ENCODE measurements at regions not wholly inside any gene's neighbourhood (a gene's known extent, or its start where the extent isn't known, plus 50 kb on each side); places are given as distances from the start of the nearest gene placed in this dataset.

DNA sequence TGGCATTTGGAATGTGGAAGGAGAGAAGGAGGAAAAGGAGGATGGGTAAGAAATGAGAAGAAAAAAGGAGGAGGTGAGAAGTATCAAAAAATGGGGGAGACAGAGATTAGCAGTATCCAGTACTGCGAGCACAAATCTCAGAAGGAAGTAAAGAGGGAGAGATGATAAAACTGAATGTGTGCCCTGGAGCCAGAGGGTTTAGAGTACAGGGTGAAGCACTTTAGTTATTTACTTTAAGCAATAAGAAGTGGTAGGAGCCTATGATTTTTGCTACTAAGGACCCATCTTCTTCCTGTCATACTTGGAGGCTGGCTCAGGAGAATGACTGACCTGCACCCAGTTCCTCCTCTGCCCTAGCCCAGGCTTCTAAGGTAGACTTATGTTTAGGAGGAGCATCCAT is 94.9 kb downstream of the ADRB2 start:
- H3K9me3 ChIP-seq (replicated peaks in 1 of 11) = no peaks in the 10 kb centered on the region
- H3K4me3 ChIP-seq = no peak overlapping the region
- H3K27ac ChIP-seq = no peak overlapping the region
- no peaks in the 10 kb centered on the region for H3K27me3 ChIP-seq
- H3K36me3 ChIP-seq = no peaks in the 10 kb centered on the region
- no peak overlapping the region for H3K9ac ChIP-seq
- TF ChIP-seq Cebpa-rat (IDR thresholded peaks at IDR 0.05) = no peak
- H3K4me2 ChIP-seq = no peak overlapping the region
- H4K20me1 ChIP-seq = no peaks in the 10 kb centered on the region
- 0 out of 20 replicates have a peak, but pooled peaks cover 0 to 5% (median 0%) of the 10 kb centered on the region in 10 experiments for H3K4me1 ChIP-seq

DNA sequence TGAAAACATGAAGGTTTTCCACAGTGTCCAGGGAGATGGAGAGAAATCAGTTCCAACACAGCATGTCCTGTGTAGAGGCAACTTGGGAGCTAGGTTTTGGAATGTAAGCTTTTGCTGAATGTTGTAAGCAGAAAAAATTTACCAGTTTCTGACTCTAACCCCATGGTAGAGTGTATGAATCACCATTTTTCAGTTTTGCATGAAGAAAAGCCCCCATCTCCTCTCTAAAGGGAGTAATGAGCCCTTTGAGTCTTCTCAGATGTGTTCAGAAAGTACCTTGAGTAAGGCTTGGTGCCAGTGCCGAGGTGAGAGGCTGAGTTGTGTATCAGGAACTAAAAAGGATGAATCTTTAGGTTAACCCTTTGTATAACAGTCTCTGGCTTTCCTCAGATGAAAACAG is 96.2 kb downstream of the ADRB2 start:
- Histone ChIP-seq H3K4me3 (no peak overlapping the region), H4K20me1 (no peaks in the 10 kb centered on the region), H3K27ac (no peak overlapping the region), H3K9me3 (replicated peaks in 1 of 11) (no peaks in the 10 kb centered on the region), H3K9ac (no peak overlapping the region), H3K4me1 (0 out of 20 replicates have a peak, but pooled peaks cover 0 to 5% (median 0%) of the 10 kb centered on the region in 10 experiments), H3K27me3 (no peaks in the 10 kb centered on the region), H3K4me2 (no peak overlapping the region), H3K36me3 (no peaks in the 10 kb centered on the region)
- TF ChIP-seq Cebpa-rat (IDR thresholded peaks at IDR 0.05) = no peak

DNA sequence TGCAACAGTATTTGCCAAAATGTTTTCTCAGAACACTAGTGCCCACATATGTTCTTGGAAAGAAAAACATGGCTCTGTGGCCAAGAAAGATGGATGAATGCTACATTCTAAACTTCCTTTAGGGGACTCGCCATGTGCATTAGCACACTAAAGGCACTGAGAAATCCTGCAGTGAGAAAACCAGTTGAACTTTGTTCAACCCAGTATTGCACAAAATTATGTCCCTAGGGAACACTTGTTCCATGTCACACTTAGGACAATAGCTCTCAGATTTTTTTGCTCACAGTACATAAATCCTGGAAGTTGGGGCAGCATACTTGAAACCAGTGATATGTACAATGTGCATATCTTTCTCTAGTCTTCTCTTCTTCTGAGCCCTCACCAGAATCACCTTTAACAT is 96.6 kb downstream of the ADRB2 start:
- H3K9ac ChIP-seq = no peak overlapping the region

DNA sequence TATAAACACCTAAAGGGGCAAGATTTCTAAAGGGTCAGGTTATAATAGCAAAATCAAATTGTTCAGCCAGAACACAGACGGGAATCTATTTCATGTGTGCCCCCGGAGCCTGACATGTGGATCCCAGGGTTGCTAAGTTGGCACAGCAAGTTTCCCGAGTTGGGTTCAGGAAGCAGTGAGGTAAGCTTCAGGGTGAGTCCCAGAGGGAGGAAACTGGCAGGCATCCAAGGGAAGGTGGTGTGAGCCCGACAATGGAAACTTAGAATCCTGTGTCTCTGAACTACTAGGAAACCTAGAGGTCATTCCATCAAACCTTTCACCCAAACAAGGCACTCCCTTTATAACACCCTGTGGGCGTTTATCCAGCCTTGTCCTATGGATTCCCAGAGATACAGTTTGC is 98.4 kb downstream of the ADRB2 start:
- TF ChIP-seq Cebpa-rat (IDR thresholded peaks at IDR 0.05) = no peak
- Histone ChIP-seq H4K20me1 (no peaks in the 10 kb centered on the region), H3K9me3 (replicated peaks in 1 of 11) (no peaks in the 10 kb centered on the region), H3K4me2 (no peak overlapping the region), H3K4me1 (0 out of 20 replicates have a peak, but pooled peaks cover 0 to 5% (median 0%) of the 10 kb centered on the region in 10 experiments), H3K27me3 (no peaks in the 10 kb centered on the region), H3K27ac (no peak overlapping the region), H3K36me3 (no peaks in the 10 kb centered on the region), H3K9ac (no peak overlapping the region), H3K4me3 (no peak overlapping the region)

More for the DNA sequence above, 96.6 kb downstream of the ADRB2 start:
- Histone ChIP-seq H3K9me3 (replicated peaks in 1 of 11) (no peaks in the 10 kb centered on the region), H3K4me2 (no peak overlapping the region), H3K27ac (no peak overlapping the region), H3K27me3 (no peaks in the 10 kb centered on the region), H4K20me1 (no peaks in the 10 kb centered on the region), H3K4me3 (no peak overlapping the region), H3K36me3 (no peaks in the 10 kb centered on the region), H3K4me1 (0 out of 20 replicates have a peak, but pooled peaks cover 0 to 5% (median 0%) of the 10 kb centered on the region in 10 experiments)
- no peak for TF ChIP-seq Cebpa-rat (IDR thresholded peaks at IDR 0.05)

DNA sequence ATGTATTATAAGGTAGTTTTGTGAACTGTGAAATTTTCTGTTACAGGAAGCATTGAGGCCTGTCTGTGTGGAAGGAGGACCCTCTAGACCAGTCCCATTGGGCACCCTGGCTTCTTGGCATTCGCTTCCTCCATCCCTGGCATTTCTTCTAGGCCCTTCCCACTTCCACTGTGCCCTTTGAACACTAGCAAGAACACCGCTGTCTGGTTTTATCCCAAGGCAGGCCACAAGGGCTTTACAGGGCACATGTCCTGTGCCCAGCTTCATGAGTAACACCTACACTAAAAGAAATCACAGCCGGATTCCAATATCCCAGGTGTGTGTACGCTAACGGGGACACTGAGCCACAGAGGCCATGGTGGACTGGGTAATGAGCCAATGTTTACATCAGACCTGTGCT is 99.8 kb downstream of the ADRB2 start:
- Histone ChIP-seq H3K4me3 (no peak overlapping the region), H4K20me1 (no peaks in the 10 kb centered on the region), H3K4me2 (no peak overlapping the region), H3K9me3 (replicated peaks in 1 of 11) (no peaks in the 10 kb centered on the region), H3K4me1 (no peaks in the 10 kb centered on the region), H3K27me3 (no peaks in the 10 kb centered on the region), H3K27ac (no peak overlapping the region), H3K36me3 (no peaks in the 10 kb centered on the region), H3K9ac (no peak overlapping the region)
- TF ChIP-seq Cebpa-rat (IDR thresholded peaks at IDR 0.05) = no peak

DNA sequence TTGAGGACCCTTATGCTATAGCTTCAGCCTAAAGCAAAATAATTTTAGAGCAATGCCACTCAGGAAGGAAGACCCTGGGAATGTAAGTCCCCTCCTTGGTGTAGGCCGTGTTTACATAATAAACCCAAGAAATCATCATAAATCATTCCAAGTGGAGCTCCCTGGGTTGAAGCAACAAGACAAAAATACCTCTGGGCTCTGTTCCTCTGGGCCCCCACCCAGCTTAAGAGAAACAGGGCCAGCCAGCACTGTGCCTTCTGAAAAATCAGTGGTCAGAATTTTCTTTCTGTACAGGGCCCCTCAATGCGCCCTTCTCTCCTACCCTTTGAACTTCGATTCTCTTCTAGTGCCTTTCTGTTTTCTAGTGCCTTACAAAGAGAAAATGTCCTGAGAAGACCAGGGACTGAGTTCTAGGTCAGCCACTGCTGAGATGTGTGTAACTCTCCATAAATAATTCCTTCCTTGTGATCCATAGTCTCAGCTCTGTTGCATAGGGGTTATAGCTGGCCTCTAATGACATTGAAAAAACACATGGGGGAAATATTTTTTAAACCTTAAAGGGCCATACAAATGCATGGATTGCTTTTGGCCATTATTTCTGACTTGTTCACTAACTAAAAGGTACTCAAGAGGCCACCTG is 101.0 kb downstream of the ADRB2 start:
- H3K36me3 ChIP-seq = no peaks in the 10 kb centered on the region
- H3K4me2 ChIP-seq = no peak overlapping the region
- H3K9ac ChIP-seq = no peak overlapping the region
- H4K20me1 ChIP-seq = no peaks in the 10 kb centered on the region
- no peak overlapping the region for H3K27ac ChIP-seq
- no peaks in the 10 kb centered on the region for H3K4me1 ChIP-seq
- TF ChIP-seq Cebpa-rat (IDR thresholded peaks at IDR 0.05) = no peak
- H3K27me3 ChIP-seq = no peaks in the 10 kb centered on the region
- no peak overlapping the region for H3K4me3 ChIP-seq
- no peaks in the 10 kb centered on the region for H3K9me3 ChIP-seq (replicated peaks in 1 of 11)

DNA sequence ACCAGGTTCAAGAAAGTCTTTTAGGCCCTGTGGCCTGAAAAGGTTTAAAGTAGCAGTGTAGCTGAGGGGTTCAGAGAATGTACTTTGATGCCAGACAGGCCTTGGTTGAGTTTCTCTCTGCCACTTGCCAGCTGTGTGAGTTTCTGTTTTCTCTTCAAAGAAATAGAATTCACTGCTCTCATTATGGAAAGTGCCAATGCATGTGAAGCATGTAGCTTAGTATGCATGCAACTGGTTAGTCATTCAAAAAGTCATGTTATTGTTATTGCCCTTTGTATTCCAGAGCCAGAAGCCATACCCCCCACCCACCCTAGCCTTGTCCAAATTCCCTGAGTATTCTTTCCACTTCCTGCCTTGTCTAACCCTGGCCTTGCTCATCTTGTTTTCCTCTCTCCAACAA is 101.7 kb downstream of the ADRB2 start:
- Histone ChIP-seq H3K4me1 (no peaks in the 10 kb centered on the region), H3K4me3 (no peak overlapping the region), H4K20me1 (no peaks in the 10 kb centered on the region), H3K9ac (no peak overlapping the region), H3K36me3 (no peaks in the 10 kb centered on the region), H3K27ac (no peak overlapping the region), H3K4me2 (no peak overlapping the region), H3K9me3 (replicated peaks in 1 of 11) (no peaks in the 10 kb centered on the region), H3K27me3 (no peaks in the 10 kb centered on the region)
- no peak for TF ChIP-seq Cebpa-rat (IDR thresholded peaks at IDR 0.05)

DNA sequence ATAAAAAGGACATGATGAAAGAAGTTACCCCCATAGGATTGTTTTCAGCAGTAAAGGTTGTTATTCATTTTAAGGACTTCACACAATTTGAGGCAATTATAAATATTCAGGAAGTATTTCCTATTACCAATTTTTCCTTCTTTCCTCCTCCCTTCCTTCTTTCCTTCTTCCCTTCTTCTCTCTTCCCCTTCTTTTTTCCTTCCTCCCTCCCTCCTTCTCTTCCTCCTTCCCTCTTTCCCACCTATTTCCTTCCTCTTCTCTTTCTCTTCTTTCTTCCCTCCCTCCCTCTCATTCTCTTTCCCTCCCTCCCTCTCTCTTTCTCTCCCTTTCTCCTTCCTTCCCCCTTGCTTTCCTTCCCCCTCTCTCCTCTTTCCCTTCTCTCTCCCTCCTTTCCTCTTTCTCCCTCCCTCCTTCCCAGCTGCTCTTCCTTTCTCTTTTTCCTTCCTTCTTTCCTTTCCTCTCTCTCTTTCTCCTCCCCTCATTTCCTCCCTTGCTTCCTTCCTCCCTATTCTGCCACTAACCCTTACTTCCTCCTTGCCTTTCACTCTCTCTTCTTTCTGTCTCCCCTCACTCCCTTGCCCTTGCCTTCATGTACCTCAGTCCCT is 105.1 kb downstream of the ADRB2 start:
- Histone ChIP-seq H3K4me2 (no peak overlapping the region), H3K27me3 (no peaks in the 10 kb centered on the region), H3K27ac (no peak overlapping the region), H4K20me1 (no peaks in the 10 kb centered on the region), H3K4me1 (no peaks in the 10 kb centered on the region), H3K36me3 (no peaks in the 10 kb centered on the region), H3K4me3 (no peak overlapping the region), H3K9me3 (replicated peaks in 1 of 11) (no peaks in the 10 kb centered on the region), H3K9ac (no peak overlapping the region)
- no peak for TF ChIP-seq Cebpa-rat (IDR thresholded peaks at IDR 0.05)

DNA sequence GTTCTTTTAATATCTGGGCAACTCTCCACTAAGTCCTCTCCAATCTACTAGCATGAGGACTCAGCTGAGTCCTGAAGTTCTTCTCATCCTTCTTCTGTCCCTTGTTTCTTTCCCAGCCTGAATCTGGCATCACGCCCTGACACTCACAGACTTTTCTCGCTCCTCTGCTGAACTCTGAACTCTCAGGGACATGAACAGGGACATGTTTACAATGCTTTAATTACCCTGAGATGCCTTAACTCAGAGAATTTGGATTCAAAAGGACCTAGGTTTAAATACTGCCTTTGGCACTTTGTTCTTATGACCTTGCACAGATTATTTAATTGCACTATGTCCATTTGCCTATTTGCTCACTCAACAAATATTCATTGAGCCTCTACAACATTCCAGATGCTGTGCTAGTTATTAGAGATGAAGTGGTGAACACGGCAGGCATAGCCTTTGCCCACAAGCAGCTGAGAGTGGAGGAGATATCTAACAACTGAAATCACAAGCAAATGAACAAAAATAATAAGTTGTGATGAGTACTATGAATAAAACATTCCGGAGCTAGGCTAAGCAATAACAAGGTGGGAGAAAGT is 106.0 kb downstream of the ADRB2 start:
- H4K20me1 ChIP-seq = no peaks in the 10 kb centered on the region
- no peak overlapping the region for H3K9ac ChIP-seq
- no peak overlapping the region for H3K4me2 ChIP-seq
- H3K9me3 ChIP-seq (replicated peaks in 1 of 11) = no peaks in the 10 kb centered on the region
- H3K27me3 ChIP-seq = no peaks in the 10 kb centered on the region
- no peaks in the 10 kb centered on the region for H3K36me3 ChIP-seq
- no peak for TF ChIP-seq Cebpa-rat (IDR thresholded peaks at IDR 0.05)
- no peaks in the 10 kb centered on the region for H3K4me1 ChIP-seq
- H3K4me3 ChIP-seq = no peak overlapping the region
- H3K27ac ChIP-seq = no peak overlapping the region

DNA sequence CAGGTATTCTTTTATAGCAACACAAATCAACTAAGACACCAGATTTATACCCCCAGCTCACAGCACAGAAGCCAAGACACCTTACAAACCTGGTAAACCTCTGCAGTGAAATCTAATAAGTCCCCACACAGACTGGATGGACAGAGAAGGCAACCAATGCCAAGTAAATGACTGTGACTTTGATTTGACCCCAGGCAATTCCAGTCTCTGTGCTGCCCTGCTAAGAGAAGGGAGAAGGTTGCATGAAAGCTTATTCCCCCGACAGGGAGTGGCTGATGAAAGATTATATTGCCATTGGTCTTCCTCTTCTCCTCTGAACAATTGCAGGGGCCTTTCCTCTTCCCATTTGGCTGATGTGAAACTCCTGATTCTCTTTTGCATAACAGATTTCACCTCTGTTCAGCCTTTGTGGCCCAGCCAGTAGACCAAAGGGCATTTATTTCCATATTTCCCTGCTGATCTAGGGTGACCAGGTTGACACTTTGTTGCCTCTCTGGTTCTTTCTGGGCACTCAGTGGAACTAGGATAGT is 107.6 kb downstream of the ADRB2 start:
- Histone ChIP-seq H3K4me3 (no peak overlapping the region), H3K27me3 (no peaks in the 10 kb centered on the region), H3K36me3 (no peaks in the 10 kb centered on the region), H3K4me1 (no peaks in the 10 kb centered on the region), H3K27ac (no peak overlapping the region), H3K9ac (no peak overlapping the region), H4K20me1 (no peaks in the 10 kb centered on the region), H3K9me3 (replicated peaks in 1 of 11) (no peaks in the 10 kb centered on the region), H3K4me2 (no peak overlapping the region)
- no peak for TF ChIP-seq Cebpa-rat (IDR thresholded peaks at IDR 0.05)

All from BLaER1 treated with 17β-estradiol and CSF1 and Interleukin-3, amounts not matched to agents 10 nM and 100 nM (cell line).